GM19463 (cell line): ENCODE measurements at regions not wholly inside any gene's neighbourhood (a gene's known extent, or its start where the extent isn't known, plus 50 kb on each side); places are given as distances from the start of the nearest gene placed in this dataset.
"Not testable (repeated sequence)": the region's sequence is repeated elsewhere in the genome, so short reads cannot be mapped to it uniquely, and the experiment has no call there.

Source experiments
- ATAC-seq: cut with Tn5 transposase; IDR thresholded peaks from one replicate; pipeline ENCODE4 v1.9.1; 2021; ENCODE audit warnings: mild to moderate bottlenecking, moderate library complexity; ENCODE audit not compliant: unreplicated experiment

DNA sequence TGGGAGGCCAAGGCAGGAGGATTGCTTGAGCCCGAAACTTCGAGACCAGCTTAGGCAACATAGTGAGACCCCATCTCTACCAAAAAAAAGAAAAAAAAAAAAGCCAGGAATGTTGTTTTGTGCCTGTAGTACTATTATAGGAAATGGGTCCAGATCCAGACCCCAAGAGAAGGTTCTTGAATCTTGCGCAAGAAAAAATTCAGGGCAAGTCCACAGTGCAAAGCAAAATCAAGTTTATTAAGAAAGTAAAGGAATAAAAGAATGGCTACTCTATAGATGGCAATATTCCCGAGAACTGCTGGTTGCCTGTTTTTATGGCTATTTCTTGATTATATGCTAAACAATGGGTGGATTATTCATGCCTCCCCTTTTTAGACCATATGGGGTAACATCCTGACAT, 51.2 kb upstream of the RDX start:
- no peak for ATAC-seq

DNA sequence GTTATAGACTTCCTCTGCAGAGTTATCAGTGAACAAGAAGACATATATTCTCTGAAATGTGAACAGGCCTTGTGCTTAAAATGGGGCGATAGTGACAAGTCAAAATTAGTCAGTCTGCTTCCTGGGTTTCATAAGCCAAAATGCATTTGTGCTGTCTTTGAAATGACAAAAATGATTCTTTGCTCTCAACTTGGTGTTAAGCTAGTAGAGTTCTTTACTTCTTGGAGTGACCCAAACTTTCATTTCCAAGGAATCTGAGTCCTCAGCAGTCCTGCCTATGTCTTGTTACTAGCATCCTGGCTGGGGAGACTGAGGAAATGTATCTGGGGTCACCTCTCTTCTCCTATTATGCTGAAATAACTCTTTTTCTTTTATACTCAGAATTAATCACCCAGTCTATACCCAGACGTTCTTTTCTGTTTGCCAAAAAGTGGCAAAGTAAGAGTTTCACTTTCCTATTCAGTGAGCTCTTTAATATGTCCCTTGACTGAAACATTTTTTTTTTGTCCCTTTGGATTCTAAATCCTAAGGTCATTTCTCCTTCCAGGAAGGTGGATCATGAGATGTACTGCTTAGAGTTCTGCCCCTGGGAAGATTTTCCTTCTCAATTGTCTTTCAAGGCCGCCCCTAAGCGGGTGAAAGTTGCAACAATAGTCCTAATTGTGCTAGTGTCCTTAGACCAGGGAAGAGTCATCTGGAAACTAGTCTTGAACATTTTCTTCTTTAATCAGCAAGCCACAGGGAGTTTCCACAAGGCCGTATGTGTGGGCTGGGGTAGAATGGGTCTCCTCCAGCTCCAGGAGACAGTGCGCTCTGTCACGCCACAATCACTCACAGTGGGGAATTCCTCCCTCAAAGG, 53.0 kb upstream of the RDX start:
- ATAC-seq, result peak; percentile 85

DNA sequence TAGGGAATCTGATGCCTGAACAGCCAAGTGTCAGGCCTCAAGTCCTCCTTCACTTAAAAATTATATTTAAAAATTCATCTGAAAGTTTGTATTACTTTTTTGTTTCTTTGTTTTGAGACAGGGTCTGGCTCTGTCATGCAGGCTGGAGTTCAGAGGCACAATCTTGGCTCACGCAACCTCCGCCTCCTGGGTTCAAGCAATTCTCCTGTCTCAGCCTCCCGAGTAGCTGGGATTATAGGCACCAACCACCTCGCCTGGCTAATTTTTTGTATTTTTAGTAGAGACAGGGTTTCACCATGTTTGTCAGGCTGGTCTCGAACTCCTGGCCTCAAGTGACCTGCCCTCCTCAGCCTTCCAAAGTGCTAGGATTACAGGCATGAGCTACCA, 53.6 kb upstream of the RDX start:
- ATAC-seq, result not testable (repeated sequence)

DNA sequence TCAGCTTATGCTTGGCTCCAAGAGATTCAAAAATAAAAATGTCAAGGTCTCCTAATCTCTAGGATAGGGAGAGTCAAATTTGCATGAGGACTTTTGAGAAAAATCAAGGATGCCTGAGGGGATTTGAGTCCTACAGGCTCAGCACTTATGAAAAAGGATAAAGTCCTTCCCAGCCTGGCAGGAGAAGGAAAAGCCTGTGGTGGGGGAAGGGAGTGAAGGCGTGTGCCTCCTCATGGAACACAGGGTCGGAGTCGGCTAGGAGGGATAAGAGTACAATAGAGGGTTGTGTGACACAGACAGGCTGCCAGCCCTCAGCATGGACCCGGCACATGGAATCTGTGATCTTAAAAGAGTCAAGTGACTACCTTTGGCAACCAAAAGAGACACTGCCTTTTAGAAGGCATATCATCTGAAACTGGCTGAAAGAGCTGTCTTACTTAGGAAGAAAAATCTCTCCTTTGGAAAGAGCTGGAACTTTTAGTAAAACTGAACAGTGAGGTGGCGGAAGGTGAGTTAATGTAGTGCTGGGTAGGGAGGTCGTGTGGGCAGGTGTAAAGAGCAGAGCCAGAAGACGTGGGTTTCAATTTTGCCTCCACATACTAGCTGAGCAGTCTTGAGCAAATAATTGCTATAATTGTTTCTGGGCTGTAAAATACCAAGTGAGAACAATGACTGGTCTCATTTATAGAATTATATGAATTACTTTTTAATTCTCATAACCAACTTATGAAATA, 58.8 kb upstream of the RDX start:
- no peak for ATAC-seq

DNA sequence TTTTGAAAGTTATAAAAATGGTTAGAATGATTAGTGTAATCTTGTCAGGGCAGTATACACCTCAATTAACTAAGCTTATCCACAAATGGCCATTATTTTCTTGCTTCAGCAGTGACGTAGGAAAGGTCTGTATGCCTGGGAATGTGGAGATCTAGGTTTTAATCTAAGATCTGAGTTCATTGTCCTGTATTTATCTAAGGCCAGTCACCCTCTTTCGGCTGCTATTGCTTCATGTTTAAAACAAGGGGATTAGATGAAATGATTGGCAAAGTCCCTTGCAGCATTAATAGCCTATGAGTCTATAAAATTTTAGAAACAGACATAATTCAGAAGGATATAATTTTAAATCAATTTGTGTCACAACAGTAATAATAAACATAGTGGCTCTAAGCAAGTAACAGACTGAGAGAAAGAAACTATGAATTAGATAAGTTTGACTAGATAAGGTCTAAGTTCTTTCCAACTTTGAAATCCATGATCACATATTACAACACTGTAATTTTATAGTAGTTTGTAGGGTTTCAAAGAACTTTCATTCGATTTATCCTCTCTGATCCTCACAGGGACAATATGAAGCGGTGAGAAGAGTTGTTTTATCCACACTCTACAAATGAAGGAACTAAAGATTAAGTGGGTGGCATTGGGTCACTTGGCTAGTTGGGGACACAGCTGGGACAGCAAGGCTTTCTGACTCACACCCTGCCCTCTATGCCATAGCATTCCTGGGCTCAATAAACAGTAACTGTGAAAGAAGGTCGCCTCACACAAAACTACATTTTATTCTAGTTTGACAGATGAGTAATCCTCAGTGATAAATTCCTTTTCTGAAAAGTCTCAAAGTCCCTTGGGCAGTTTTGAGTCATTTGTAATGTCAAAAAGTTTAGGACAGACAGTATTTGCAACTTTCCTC, 60.6 kb upstream of the RDX start:
- ATAC-seq, result no peak

DNA sequence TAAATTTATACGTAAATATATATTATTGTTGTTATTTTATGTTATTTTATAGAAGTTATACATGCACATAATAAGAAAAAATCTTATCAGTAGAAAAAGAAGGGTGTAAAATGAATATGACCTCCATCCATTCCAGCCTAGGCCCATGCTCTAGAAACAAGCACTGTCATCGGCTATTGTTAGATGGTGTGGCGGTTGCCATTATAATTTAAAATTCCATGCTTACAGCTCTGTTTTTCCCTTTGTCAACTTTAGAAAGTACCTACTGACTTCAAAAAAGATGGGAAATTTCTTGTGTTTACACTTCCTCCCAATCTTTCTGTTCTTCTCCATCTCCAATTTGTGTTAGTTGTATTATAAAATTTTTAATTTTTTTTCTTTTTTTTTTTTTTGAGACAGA, 61.9 kb upstream of the RDX start:
- ATAC-seq, result no peak

DNA sequence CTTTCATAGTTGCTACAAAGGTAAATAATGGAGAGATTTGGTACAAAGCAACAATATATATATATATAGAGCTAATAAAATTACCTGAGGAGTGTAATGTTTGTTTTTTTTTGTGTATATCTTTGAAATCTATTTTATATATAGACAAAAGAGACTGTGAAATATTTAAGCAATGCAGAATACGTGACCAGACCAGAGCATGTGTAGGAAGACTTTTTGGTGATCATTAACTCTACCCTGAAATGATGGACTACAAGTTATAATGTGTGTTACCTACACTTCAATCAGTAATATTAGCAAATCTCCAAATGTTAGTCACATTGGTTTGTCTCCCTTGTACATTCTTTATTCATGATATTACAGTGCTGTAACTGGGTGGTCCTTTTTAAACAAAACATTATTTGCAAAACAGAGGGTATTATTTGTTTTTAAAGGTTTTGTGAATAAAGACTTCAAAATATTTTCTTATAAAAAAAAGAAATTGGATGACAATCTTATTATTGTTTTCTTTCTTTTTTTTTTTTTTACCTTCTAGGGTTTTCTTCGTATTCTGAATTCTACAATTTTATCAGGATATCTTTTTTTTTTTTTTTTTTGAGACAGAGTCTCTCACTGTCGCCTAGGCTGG, 64.5 kb upstream of the RDX start:
- not testable (repeated sequence) for ATAC-seq

DNA sequence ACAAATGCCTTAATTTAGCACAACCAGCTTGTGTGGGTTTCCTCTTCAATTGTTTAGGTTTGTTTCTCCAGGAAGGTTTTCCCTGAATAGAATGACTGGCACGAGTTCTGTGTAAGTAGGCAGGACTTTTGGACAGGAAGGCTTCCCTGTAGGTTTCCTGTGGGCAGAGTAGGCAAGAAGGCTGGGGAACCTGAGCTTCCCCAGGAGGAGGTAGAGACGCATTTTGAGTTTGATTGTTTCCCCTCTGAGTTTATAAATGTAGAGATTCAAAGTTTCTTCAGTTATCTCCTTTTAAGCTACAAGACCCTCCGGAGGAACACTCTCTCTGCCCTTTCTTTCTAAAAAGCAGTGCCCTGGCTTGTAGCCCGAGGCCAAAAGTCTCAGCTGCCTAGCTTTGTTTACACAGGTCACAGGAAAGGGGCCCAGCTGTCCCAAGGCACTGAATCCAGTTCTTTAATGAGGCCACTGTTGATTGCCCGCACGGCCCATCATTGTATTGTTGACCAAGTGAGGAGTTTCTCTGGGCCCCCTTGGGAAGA, 66.6 kb upstream of the RDX start:
- ATAC-seq, result no peak

DNA sequence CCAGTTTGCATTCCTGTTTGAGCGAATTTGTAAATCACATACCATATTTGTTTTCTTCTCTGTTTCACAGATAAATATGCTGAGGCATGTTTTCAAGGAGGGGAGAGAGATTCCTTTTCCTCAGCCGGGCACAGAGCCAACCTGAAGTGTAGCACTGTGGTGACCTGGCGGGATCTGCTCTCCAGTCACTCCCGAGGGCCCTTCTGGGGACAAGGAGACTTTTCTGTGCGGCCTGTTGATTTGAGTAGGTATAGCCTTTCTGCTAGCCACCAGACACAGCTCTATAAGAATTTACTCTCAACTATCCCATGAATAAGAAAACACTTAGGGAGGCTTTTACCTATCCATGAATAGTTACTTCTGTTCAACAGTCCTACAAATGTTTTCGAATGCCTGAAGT, 63.5 kb upstream of the FDX1 start:
- no peak for ATAC-seq

DNA sequence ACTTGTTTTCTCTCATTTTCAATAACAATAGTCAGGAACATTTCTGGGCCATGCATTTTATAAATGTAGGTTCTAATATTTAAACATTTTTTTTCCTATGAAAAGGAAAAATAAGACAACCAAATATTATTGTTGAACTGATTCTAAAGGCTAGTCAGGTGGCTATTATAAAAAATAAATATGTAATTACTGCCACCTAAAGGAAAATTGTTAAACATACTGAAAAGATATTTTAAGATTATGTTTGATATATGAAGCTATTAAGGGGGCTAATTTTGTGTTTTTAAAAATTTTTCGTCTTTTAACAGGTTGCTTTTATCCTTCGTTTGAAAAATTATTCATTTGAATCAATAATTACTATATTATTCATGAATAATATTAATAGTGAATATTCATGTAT, 62.2 kb upstream of the FDX1 start:
- ATAC-seq, result no peak

DNA sequence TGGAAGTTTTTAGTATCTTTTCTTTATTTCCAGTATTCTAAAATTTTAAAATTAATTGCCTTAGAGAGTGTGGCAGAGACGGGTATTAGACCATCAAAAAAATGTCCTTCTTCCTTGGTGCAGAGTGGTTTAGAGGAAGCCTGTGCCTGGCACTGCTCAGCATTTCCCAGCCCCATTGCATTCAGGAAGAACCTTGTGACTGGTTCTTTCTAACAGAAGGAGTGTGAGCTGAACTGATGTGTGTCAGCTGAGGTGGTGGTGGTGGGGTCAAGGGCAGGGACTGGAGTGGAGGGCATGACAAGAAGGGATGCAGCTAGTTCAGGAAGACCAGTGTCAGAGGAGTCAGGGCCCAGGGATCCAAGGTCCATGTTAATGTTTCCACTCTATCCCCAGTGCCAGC, 58.7 kb upstream of the FDX1 start:
- ATAC-seq, result no peak

DNA sequence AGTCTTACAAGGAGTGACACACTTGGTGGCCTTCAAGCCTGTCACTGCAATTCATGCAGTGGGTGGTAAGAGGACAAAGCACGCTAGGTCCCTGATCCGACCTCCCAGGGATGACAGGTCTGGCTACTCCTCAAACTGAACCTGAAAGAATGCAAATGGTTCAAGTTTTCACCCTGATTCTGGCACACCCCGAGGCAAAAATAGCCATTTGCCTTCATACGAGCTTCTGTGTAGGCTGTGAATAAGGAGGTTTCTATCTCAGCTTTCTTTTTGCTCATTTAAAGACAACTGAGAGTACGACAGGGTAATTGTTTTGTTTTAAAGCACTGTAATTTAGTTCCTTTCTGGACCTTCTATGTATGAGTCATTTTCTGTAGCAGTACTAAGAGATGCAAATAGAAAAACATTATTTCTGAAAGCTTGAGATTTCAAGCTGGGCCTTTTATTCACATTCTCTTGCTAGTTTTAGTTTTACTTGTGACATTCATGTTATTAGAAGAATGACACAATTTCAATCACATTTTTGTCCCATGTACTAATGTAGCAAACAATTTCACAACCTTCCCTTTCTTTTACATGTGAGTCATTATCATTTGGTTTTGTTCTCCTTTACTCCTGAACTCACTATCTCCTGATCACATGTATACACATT, 56.6 kb upstream of the FDX1 start:
- ATAC-seq, result peak; percentile 87

DNA sequence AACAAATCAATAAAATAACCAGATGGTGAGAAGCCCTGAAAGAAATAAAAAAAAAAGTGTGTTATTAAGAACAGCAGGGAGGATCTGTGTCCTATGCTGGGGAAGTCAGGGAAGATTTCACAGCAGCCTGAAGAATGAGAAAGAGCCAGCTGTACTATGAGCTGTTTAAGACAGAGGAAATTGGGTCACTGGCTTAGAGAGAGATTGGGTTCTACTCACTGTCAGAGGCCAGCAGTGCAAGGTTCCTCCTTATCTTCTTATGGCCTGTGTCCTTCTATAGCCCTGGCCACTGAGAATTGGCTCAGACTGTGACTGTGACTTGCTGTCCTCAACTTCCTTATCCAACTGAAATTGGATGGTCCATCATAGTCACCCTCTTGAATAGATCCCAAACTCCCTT, 54.8 kb upstream of the FDX1 start:
- ATAC-seq, result no peak

DNA sequence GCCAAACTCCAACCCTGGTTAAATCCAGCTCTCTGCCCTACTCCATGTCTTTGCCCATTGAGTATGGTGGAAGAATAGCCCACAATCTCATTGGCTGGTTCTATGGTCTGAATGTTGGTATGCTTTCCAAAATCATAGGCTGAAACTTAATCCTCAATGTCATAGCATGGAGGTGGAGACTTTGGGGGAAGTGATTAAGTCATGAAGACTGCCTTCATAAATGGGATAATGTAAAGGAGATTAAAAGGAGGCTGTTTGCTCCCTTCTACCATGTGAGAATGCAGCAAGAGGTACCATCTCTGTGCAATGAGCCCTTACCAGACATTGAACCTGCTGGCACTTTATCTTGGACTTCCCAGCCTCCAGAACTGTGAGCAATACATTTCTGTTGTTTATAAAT, 54.4 kb upstream of the FDX1 start:
- ATAC-seq, result no peak

DNA sequence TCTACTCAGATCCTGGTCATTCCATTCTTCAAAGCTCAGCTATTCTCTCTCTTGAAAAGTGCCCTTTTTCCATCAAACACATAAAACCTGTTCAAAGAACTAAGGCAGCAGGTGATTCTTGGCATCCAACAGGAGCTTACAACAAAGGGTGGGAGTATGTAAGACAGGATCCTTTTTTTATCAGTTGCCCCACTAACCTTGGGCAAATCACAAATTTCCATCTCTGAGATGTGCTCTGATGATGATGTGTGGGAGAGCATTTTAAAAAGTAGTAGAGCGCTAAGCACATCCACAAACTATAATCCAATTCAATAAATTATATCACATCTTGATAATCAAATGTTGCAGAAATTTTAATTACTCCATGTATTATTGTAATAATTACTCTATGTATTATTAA, 53.7 kb upstream of the FDX1 start:
- no peak for ATAC-seq

DNA sequence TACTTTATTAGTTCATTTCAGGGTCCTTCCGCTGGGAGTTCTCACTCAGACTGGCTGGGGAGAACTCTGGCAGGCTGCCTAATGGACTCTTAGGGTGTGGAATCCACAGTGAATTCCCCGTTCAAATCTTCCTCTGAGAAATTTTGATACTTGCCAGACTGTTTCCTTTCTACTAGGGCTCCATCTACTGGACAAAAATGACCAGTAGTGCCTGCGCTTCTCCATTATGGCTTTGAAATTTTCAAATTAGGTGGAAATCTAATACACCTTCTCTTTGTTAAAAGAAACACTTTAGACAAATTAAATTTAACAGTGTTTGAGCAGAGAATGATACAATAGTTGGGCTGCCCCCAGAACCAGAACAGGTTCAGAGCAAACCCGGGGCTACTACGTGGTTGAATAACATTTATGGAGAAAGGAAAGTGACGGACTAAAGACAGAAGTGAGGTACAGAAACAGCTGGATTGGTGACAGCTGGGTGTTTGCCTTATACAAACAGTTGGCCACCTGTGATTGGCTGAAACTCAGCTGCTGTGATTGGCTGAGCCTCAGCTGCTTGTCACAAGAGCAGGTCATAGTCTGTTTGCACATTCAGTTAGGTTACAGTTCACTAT, 52.9 kb upstream of the FDX1 start:
- ATAC-seq, result no peak

DNA sequence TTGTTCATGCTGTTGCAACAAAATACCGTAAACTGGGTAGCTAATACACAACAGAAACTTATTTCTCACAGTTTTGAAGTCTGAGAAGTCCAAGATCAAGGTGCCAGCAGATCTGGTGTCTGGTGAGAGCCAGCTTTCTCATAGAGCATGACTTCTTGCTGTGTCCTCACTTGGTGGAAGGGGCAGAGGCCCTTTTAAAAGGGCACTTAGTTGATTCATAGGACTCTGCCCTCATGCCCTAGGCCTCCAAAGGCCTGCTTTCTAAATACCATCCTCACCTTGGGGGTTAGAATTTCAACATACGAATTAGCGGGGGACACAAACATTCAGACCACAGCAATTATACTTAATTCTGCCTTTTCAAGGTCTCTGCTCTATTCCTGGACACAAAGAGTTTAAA, 52.3 kb upstream of the FDX1 start:
- no peak for ATAC-seq

DNA sequence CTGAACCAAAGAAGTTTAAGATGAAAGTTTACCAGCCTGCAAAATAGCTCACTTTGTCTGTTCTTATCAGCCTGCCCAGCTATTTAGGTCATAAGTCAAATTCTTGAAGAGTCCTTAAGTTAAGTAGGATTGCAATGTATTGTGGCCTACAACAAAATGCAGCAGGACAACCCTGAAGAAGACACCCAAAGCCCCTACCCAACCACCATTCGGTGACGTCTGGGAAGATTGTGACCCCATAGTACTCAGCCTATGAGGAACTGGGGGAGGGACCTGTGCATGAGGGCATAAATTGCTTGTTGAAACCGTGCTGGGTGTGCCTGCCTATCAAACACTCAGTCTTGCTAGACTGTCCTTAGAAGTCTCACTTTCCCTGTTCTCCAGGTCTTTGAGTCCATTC, 50.5 kb upstream of the FDX1 start:
- ATAC-seq, result no peak

DNA sequence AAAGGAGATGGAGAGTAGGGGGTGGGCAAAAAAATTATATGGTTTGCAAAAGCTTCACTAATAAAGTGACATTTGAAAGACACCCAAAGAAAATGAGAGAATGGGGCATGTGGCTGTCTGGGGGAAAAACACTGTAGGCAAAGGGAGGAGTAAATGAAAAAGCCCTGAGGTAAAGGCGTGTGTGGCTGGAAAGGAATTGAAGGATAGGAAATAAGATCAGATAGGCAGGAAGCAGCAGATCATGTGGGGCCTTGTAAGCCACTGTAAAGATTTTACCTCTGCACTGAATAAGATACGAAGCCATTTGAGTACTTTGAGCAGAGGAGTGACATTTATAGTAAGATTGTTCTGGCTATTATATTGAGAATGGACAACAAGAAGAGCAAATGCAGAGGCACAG, 49.8 kb upstream of the FDX1 start:
- ATAC-seq, result no peak
